GM18870 (cell line): ENCODE measurements at regions not wholly inside any gene's neighbourhood (a gene's known extent, or its start where the extent isn't known, plus 50 kb on each side); places are given as distances from the start of the nearest gene placed in this dataset.
A peak's percentile ranks its signal among the peaks of the same experiment; 100 is the strongest.
"Not testable (repeated sequence)": the region's sequence is repeated elsewhere in the genome, so short reads cannot be mapped to it uniquely, and the experiment has no call there.

Experiments used
- ATAC-seq: cut with Tn5 transposase; IDR thresholded peaks from one replicate; pipeline ENCODE4 v1.9.1; 2021; ENCODE audit warnings: moderate library complexity; ENCODE audit not compliant: unreplicated experiment

DNA sequence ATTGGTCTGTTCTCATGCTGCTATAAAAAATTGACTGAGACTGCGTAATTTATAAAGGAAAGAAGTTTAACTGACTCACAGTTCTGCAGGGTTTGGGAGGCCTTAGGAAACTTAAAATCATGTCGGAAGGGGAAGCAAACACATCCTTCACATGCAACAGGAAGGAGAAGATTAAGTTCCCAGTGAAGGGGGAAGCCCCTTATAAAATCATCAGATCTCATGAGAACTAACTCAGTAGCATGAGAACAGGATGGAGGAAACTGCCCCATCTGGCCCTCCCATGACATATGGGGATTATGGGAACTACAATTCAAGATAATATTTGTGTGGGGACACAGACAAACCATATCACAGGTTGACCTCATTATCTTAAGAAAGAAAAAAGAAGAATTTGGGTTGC, 134.5 kb downstream of the PPP1R3A start:
- no peak for ATAC-seq

DNA sequence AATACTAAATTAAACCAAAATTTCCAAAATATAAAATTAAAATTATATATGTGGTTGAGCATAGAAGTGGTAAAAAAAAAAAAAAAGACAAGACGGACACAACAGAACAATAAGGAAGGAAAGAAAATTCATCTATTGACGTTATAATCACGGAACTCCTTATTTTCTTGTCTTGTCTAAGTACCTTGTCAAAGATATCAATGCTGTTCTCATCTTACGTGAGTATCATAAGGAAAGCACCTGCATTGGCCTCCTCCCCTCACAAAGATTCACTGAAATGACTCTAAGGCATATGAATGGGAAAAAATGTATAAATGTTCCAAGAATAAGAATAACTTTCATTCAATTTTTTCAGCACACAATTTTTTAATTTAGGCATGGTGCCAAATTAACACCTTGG, 135.4 kb downstream of the PPP1R3A start:
- no peak for ATAC-seq

DNA sequence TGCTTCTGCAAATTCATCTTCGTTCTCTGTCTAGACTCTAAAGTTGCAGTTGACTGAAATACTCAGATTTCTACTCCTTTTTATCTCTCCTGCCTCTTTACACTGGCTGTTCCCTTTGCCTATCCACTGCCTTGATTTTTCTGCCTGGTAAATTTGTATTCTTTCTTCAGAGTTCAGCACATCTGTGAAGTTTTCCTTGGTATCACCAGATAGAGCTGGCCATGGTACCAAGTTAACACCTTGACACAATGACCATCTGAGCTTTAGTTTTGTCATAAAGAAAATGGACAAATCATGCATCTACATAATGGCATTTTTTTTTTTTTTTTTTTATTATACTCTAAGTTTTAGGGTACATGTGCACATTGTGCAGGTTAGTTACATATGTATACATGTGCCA, 143.0 kb downstream of the PPP1R3A start:
- ATAC-seq: no peak

DNA sequence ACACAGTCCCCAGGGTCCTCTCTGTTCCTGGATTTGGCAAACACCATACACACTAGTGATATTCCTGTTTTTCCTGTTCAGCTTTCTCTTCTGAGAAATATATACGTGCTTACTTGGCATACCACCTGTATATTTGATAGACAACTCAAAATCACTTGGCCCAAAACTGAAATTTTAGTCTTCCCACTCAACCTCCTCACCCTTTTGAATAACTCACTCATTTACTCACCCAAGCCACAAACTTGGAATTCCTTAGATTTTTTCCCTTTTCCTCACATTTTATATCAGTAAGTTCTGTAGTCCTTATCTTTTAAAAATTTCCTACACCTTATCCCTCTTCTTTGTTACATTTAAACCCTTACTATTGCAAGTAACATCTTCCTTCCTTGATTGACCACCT, 143.4 kb downstream of the PPP1R3A start:
- ATAC-seq: no peak

DNA sequence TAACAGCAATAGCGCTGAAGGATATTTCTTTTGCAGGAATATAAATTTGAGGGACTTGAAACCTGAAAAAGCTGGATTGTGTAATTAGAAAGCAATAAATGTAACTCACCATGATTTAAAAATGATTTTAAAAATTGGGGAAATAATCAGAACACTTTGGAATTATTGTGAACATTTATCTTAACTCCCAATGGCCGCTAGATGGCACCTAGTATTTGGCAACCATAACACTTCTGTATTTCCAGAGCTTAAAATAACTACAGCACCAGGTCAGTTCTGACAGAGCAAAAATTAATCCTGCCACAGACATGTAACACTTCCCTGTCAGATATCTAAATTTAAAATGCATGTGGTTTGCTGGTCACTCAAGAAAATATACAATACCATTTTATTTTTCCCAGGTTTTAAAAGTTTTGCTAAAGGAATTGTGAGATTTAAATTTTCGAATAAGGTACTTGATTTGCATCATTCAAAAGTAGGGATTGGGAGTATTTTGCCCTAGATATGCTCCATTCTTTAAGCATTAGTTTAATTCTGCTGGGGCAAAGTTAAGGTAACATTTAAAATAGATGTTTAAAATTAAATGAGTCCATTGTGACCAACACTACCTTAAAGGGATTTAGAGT, 144.5 kb downstream of the PPP1R3A start:
- peak; percentile 92 for ATAC-seq

DNA sequence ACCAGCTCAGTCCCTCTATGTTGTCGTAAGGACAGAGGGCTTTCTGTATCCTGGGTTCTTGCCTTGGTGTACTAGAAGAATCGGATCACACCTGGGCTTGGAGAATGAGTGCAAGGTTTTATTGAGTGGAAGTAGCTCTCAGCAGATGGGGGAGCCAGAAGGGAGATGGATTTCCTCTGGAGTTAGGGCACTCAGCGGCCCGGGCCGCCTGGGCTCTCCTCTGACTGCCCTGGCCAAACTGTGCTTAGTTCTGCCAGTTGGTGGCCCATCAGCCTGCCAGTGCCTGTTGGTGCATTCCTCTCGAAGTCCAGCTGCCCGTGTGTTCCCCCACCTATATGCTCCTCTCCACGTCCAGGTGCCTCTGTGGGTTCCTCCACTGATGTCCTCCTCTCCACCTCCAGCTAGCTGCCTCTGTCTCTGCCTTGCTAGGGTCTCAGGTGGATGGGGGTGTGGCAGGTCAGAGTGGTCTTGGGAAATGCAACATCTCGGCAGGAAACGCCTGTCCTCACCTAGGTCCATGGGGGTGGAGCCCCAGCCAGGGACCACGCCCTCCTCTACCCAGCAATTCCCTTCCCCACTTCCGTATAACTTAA, 148.6 kb downstream of the PPP1R3A start:
- ATAC-seq: no peak

DNA sequence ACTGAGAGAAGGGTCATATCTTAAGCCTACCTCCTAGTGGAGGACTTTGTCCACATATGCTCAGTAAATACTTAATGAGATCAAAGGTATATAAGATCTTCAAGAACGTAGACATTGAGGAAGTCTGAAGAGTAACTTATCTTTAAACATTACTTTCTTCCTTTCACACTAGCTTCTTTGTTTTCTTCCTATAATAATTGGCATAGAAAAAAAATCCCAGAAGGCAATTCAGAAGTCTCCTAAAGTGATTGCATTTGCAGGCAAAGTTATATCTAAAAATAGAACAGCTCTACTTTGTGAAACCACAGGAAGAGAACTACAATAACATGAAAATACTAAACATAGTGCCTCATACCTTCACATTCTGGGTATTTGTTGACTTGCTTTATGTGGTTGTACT, 150.4 kb downstream of the PPP1R3A start:
- ATAC-seq: no peak

DNA sequence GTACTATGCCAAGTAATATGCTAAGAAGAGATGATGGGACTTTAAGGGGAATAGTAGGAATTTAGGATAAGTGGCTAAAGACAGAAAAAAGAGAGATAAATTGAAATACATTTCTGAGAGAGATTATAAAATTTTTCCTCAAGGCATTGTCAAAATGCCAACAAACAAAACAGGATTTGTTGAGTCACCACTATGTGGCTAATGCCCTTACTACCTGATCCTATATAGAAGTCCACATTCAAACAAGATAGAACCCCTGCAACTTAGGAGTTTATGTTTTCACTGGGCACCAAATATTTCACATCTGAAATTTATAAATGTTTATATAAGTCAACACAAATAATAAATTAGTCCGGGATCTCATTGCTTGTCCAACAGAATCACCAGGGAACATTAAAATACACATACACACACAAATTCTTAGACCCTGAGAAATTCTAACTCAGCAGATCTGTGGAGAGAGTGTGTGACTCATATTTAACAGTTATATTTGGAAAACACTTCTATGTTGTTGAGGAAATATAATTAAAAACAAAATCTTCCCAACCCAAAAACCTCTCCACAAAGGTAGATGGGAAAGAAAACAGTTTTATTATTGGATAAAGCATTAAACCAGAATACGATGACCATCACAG, 154.3 kb downstream of the PPP1R3A start:
- ATAC-seq: no peak

DNA sequence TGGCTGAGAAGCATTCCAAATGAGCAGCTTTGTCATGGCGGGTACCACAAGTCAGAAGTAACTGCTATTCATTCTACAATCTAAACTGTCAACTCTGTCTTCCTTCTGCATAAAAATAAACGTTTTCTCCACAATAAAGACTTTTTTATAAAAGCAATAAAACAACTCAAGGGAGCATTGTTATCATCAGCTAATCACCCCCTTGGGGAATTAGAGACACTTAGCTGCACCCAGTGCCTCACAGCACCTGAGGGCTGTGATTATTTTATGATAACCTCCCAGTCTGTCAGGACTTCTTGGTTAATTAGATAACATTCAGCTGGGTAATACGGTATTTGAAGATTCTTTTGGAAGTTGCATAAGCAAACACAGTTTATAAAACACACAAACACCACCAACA, 155.6 kb downstream of the PPP1R3A start:
- ATAC-seq: no peak

DNA sequence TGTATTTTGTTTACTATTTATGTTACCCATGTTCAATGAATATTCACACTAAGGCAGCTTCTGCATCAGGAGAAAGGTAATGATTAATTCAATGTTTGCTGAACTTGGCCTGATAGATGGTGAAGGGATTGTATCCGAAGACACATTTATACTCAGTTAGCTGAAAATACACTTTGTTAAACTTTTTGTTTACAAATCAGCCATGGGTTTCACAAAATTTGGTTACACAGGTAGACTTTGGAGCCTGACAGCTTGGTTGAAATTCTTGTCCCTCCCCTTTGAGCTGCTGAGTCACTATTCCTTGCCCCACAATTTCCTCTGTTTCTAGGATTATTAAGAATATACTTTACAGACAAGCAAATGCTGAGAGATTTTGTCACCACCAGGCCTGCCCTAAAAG, 162.6 kb downstream of the PPP1R3A start:
- no peak for ATAC-seq

DNA sequence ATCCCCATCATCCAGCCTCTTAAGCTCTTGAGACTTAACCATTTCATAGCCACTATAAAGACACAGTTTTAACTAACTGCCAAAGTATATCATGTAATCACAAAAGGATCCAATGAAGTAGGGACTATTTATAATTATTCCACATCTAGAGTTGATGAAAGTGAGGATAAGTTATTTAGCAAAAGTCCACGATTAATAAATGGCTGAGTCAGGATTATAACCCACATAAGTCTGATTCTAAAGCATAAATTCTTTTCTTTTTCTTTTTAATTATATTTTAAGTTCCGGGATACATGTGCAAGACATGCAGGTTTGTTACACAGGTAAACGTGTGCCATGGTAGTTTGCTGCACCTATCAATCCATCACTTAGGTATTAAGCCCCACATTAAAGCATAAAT, 166.1 kb downstream of the PPP1R3A start:
- ATAC-seq: no peak

DNA sequence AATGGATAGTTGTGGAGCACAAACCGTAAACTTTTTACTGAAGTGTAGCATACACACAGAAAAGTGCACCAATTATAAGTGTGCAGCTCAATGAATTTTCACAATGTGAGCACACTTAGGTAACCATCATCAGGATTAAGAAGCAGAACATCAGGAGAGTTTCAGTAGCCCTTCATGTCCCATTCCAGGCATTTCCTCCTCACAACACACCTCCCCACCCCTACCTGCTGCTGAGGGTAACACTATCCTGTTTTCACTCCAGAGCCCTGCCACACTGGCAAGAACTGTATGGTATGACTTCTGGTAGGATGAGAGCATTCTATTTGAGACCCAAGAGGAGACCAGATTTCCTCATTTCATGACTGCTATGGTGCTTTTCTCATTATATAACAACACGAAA, 166.5 kb downstream of the PPP1R3A start:
- no peak for ATAC-seq

DNA sequence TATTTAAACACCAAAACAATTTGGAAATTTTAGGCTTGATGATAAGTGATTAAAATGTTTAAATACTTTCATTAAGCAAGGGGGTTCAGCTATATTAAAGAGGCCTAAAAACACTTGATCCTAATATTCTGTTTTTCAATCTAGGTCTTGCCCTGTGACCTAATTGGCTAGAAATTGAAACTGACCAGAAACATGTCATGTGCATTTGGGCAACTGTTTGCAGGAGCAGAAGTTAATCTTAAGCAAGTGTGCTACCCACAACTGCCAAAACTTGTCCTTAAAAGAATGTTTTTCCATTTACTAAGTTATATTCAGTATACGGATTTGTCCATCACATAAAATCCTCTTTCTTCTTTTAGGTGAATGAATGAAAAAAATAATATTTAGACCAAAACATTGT, 167.3 kb downstream of the PPP1R3A start:
- ATAC-seq: no peak

DNA sequence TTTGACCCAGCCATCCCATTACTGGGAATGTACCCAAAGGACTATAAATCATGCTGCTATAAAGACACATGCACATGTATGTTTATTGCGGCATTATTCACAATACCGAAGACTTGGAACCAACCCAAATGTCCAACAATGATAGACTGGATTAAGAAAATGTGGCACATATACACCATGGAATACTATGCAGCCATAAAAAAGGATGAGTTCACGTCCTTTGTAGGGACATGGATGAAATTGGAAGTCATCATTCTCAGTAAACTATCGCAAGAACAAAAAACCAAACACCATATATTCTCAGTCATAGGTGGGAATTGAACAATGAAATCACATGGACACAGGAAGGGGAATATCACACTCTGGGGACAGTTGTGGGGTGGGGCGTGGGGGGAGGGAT, 170.4 kb downstream of the PPP1R3A start:
- not testable (repeated sequence) for ATAC-seq

DNA sequence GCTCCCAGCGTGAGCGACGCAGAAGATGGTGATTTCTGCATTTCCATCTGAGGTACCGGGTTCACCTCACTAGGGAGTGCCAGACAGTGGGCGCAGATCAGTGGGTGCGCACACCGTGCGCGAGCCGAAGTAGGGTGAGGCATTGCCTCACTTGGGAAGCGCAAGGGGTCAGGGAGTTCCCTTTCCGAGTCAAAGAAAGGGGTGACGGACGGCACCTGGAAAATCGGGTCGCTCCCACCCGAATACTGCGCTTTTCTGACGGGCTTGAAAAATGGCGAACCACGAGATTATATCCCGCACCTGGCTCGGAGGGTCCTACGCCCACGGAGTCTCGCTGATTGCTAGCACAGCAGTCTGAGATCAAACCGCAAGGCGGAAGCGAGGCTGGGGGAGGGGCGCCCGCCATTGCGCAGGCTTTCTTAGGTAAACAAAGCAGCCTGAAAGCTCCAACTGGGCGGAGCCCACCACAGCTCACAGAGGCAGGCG, 175.8 kb downstream of the PPP1R3A start:
- ATAC-seq: not testable (repeated sequence)

DNA sequence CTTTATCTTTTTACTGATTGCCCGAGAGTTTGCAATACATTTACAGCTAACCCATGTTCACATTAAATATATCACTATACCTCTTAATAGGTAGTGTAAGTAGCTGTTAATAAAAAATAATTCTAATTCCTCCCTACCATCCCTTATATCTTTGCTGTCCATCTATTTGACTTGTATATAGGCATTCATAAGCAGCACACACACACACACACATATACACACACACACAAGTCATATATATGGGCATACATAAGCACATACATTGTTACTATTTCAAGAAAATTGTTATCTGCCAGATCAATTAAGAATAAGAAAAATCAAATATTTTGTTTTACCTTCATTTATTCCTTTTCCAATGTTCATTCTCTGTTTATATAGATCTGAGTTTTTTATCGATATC, 176.4 kb downstream of the PPP1R3A start:
- ATAC-seq: no peak

DNA sequence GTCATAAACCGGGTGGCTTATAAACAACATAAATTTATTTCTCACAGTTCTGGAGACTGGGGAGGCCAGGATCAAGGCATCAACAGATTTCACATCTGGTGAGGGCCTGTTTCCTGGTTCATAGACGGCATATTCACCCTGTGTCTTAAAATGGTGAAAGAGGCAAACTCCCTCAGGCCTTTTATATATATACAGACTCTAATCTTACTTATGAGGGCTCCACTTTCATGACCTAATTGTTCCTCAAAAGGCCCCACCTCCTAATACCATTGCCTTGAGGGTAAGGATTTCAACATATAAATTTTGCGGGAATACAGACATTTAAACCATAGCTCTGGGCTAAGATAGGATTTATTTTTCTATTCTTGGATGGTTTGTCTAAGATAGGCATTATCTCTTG, 187.2 kb downstream of the PPP1R3A start:
- no peak for ATAC-seq

DNA sequence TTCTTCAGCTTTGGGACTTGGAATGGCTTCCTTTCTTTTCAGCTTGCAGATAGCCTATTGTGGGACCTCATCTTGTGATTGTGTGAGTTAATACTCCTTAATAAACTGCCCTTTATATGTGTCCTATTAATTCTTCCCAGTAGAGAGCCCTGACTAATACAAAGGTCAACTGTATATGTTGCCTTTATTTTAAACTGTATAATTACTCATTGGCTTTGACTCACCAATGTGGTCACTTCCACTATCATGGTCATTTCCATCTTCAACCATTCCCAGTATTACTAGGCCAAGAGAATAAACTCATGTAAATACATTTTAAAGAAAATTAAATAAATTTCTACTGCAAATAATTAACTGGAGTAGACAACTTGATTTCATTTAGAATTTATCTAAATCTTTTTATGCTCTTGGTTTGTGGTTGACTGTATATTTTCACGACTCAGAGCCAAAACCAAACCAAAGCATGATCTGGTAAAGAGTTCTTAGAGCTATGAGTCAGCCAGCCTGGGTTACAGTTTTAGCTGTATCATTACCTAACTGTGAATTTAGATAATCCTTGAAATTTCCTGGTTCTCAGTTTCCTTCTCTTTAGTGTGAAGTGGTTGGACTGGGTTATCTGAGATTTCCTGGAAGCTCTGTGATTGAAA, 188.4 kb downstream of the PPP1R3A start:
- ATAC-seq: no peak

DNA sequence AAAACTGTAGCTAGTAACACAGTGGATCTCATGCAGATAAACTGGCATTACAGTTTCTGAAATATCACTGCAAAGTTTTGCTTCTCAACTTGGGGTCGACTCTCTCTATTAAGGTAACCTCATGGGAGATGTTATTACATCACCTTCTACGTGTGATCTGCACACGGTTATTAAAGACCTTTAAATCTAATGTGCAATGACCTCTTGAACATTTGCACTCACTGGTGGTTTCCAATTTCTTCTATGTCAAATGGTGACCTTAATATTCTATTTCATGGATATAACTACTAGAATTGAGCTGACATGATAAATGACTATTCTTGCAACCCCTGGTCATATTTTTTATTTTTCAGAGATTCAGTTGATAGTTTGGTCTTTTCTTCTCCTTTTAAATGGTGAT, 191.3 kb downstream of the PPP1R3A start:
- ATAC-seq: no peak

DNA sequence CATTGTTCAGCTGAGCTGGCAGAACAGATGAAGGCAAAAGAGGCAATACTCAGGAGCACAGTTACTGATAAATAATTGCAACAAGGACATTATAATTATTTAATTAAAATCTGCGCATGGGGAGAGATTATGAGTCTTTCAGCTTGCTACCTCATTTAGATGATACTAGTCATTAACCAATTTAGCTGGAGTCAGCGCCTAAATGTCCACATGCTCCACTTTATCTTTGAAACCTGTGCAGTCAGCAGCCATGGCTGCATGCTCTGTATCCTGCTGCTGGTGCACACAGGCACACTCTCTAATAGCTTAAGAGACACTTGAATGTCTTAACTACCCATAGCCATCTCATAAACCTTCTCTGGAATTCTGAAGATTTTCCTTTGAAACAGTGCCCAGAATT, 196.8 kb downstream of the PPP1R3A start:
- ATAC-seq: no peak

DNA sequence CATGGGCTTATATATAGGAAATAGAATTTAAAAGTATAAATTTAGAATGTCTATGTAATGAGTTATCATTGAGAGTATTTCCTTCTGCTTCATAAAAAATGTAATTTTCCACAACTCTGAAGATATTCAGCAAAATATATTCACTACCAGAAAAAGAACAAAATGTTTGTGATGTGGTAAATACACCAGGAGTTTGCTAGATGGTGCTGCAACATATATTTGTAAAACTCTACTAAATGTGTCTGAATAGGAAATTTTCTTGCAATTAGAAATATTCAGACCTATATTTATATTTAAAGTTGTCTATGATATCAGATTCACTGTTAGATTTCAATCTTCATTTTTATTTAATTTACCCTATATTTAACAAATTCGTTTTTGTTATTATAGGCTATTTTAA, 201.1 kb downstream of the PPP1R3A start:
- no peak for ATAC-seq
